ENCODE measurements at regions not wholly inside any gene's neighbourhood (a gene's known extent, or its start where the extent isn't known, plus 50 kb on each side); places are given as distances from the start of the nearest gene placed in this dataset.

DNA sequence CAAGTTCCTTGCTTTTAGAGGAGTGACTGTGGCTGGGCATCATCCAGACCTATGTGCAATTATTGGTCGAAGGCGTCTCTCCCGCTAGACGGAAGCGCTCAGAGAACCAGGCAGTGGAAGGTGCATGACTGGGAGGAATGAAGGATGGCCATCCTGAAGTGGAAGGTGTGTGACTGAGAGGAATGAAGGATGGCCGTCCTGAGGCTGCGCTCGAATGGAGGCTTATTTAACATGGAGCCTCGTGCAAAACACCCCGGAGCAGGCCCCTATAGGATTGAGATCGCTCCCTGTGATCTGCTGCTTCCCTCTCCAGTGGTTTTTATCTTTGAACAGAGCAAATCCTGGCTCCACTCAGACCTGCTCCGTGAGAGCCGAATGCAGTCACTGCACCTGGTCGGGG lies 140.2 kb upstream of the ID2 start:
- Histone ChIP-seq H3K4me1 (ENCODE audit: control insufficient read depth in 1 of 2, insufficient read depth in 2 of 2, low read length in 2 of 2) (peaks cover 55 to 60% of the 10 kb centered on the region in 2 experiments), H3K27ac (ENCODE audit: low read depth, low read length) (peak overlapping the region; percentile 3), H3K27me3 (ENCODE audit: insufficient read depth, low read length) (no peaks in the 10 kb centered on the region), H3K18ac (ENCODE audit: low read length) (no peak overlapping the region), H3K4me2 (ENCODE audit: low read length) (no peak overlapping the region), H2BK12ac (ENCODE audit: low read length) (peak overlapping the region; percentile 1), H3K9ac (ENCODE audit: low read length) (no peak overlapping the region), H3K4me3 (ENCODE audit: low read depth, low read length) (no peak overlapping the region), H3K79me2 (ENCODE audit: control insufficient read depth, insufficient read depth, low read length, poor library complexity) (peaks cover 11% of the 10 kb centered on the region), H4K12ac (ENCODE audit: low read depth, low read length) (no peak overlapping the region), H3K79me1 (ENCODE audit: low read length) (peaks cover 64% of the 10 kb centered on the region), H4K91ac (ENCODE audit: low read depth, low read length) (peak overlapping the region; percentile 41), H2BK120ac (ENCODE audit: insufficient read depth, low read length, poor library complexity) (peak overlapping the region; percentile 4), H3K36me3 (ENCODE audit: control insufficient read depth in 1 of 2, insufficient read depth in 2 of 2, low read length in 2 of 2) (no peaks in the 10 kb centered on the region), H3K9me3 (ENCODE audit: insufficient read depth, low read depth, low read length) (no peaks in the 10 kb centered on the region), H3K14ac (ENCODE audit: low read length) (peak overlapping the region; percentile 11), H2BK5ac (ENCODE audit: low read depth, low read length, poor library complexity) (no peak overlapping the region), H2AFZ (ENCODE audit: insufficient read depth, low read length, poor library complexity) (no peak overlapping the region), H2AK5ac (ENCODE audit: low read length) (no peak overlapping the region), H3K4ac (ENCODE audit: low read depth, low read length) (no peak overlapping the region), H4K8ac (ENCODE audit: low read depth, low read length) (no peak overlapping the region), H3K23ac (ENCODE audit: low read length) (no peak overlapping the region)
- WGBS (ENCODE audit: extremely low coverage, insufficient coverage, insufficient read length) = no CpG with 5 or more reads among the region's 14 CpGs
- no peak for DNase-seq

DNA sequence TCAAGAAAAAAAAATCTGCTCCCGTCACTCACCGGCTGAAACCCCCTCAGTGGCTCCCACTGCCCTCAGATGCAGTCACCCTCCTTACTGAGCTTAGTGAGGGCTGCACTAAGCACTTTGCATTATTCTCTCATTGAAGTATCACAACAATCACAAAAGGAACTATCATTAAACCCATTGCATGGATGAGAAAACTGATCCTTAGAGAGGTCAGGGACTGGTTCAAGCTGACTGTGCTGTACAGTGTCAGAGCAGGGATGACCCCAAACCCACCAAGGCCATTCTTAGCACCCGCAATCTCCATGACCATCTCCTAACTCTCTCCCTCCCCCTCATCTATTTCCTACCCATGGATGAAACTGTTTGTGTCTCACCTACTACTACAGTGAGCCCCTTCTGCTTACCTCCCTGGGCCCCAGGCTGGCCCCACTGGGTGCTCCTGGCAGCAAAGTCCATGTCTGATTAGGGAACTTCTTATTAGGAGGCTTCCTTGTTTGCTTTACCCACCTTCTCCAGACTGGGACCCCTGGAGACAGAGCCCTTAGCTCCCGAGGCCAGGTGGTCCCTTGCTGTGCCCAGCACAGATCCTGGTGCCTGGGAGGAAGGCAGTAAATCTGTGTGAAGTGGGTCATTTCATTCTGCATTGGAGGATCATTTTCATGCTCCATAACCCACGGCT lies 139.3 kb upstream of the ID2 start:
- peaks cover 62% of the 10 kb centered on the region for H3K79me1 ChIP-seq (ENCODE audit: low read length)
- H3K4me3 ChIP-seq (ENCODE audit: low read depth, low read length) = no peak overlapping the region
- H2AK5ac ChIP-seq (ENCODE audit: low read length) = peak overlapping the region; percentile 61
- H2BK120ac ChIP-seq (ENCODE audit: insufficient read depth, low read length, poor library complexity) = peak overlapping the region; percentile 57
- H3K79me2 ChIP-seq (ENCODE audit: control insufficient read depth, insufficient read depth, low read length, poor library complexity) = peaks cover 9% of the 10 kb centered on the region
- H3K27me3 ChIP-seq (ENCODE audit: insufficient read depth, low read length) = no peaks in the 10 kb centered on the region
- peak overlapping the region; percentile 5 for H3K4ac ChIP-seq (ENCODE audit: low read depth, low read length)
- no peak overlapping the region for H3K9ac ChIP-seq (ENCODE audit: low read length)
- H4K8ac ChIP-seq (ENCODE audit: low read depth, low read length) = no peak overlapping the region
- no peak overlapping the region for H3K4me2 ChIP-seq (ENCODE audit: low read length)
- peak overlapping the region; percentile 78 for H4K91ac ChIP-seq (ENCODE audit: low read depth, low read length)
- H3K9me3 ChIP-seq (ENCODE audit: insufficient read depth, low read depth, low read length) = peaks cover 2% of the 10 kb centered on the region
- no peaks in the 10 kb centered on the region for H3K36me3 ChIP-seq (ENCODE audit: control insufficient read depth in 1 of 2, insufficient read depth in 2 of 2, low read length in 2 of 2)
- H3K4me1 ChIP-seq (ENCODE audit: control insufficient read depth in 1 of 2, insufficient read depth in 2 of 2, low read length in 2 of 2) = peaks cover 49 to 58% of the 10 kb centered on the region in 2 experiments
- H2BK12ac ChIP-seq (ENCODE audit: low read length) = peak overlapping the region; percentile 78
- peak overlapping the region; percentile 16 for H3K18ac ChIP-seq (ENCODE audit: low read length)
- H3K27ac ChIP-seq (ENCODE audit: low read depth, low read length) = no peak overlapping the region
- H2AFZ ChIP-seq (ENCODE audit: insufficient read depth, low read length, poor library complexity) = no peak overlapping the region
- H2BK5ac ChIP-seq (ENCODE audit: low read depth, low read length, poor library complexity) = peak overlapping the region; percentile 1
- DNase-seq = no peak
- WGBS (ENCODE audit: extremely low coverage, insufficient coverage, insufficient read length) = no CpG with 5 or more reads among the region's 5 CpGs
- no peak overlapping the region for H4K12ac ChIP-seq (ENCODE audit: low read depth, low read length)
- no peak overlapping the region for H3K23ac ChIP-seq (ENCODE audit: low read length)
- H3K14ac ChIP-seq (ENCODE audit: low read length) = peak overlapping the region; percentile 57

DNA sequence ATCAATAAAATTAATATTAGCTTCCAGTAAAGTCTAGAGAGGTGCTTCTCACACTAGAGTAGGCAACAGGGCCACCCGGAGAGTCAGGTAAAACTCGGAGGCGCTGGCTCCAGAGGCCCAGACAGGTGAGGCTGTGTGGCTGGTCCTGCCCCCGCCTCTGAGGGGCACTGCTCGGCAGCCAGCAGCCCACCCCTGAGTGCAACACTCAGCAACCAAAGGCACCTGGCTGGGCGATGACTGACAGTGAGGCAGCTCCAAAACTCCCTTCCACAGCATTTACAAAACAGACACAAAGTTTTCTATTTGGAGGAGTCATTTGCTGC lies 138.8 kb upstream of the ID2 start:
- WGBS (ENCODE audit: extremely low coverage, insufficient coverage, insufficient read length) = no CpG with 5 or more reads among the region's 6 CpGs
- Histone ChIP-seq H2AK5ac (ENCODE audit: low read length) (no peak overlapping the region), H3K4me2 (ENCODE audit: low read length) (no peak overlapping the region)

DNA sequence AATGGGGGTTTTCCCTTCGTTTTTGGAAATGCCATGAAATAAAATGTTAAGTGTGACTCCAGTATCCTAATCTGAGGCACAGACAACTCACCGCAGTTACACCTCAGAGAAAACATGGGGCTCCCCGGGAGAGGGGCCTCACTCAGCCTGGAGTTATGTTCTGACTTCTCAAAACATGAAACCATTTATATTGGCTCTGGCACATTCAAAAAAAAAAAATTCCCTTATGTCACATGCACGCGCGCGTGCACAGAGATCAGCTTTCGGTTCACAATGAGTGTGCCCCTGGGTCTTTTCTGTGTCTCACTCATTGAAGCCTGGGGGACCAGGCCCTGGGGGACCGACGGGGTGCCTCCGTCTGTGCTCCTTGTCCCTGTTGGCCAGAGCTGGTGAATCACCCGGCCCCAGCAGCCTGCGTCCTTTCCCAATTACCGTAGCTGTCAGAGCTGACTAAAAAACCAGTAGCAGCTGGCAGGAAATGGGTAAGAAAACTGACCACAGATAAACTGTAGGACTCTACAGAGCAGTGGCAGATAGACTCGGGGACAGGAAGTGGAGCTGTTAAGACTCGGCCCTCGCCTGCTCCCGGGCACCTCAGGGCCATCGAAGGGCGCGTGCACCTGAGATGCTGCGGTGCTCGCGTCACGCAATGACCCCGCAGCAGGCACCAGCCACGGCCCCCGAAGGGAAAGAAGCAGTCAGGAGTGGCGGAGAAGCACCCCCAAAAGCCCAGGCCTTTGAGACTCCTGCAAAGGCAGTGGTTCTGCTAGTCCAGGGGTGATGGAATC lies 138.3 kb upstream of the ID2 start:
- WGBS (ENCODE audit: extremely low coverage, insufficient coverage, insufficient read length) = no CpG with 5 or more reads among the region's 29 CpGs
- H3K79me2 ChIP-seq (ENCODE audit: control insufficient read depth, insufficient read depth, low read length, poor library complexity) = peaks cover 9% of the 10 kb centered on the region
- no peak overlapping the region for H3K4me3 ChIP-seq (ENCODE audit: low read depth, low read length)
- H3K9ac ChIP-seq (ENCODE audit: low read length) = no peak overlapping the region
- peak overlapping the region; percentile 66 for H2AK5ac ChIP-seq (ENCODE audit: low read length)
- no peak overlapping the region for H3K27ac ChIP-seq (ENCODE audit: low read depth, low read length)
- no peaks in the 10 kb centered on the region for H3K27me3 ChIP-seq (ENCODE audit: insufficient read depth, low read length)
- peaks cover 2% of the 10 kb centered on the region for H3K9me3 ChIP-seq (ENCODE audit: insufficient read depth, low read depth, low read length)
- DNase-seq = peak; percentile 45 to 51
- H4K8ac ChIP-seq (ENCODE audit: low read depth, low read length) = peak overlapping the region; percentile 3
- H3K4me2 ChIP-seq (ENCODE audit: low read length) = no peak overlapping the region
- peak overlapping the region; percentile 23 for H2BK120ac ChIP-seq (ENCODE audit: insufficient read depth, low read length, poor library complexity)
- H2BK12ac ChIP-seq (ENCODE audit: low read length) = peak overlapping the region; percentile 19
- H3K4ac ChIP-seq (ENCODE audit: low read depth, low read length) = no peak overlapping the region
- H3K18ac ChIP-seq (ENCODE audit: low read length) = peak overlapping the region; percentile 35
- peak overlapping the region; percentile 13 for H2BK5ac ChIP-seq (ENCODE audit: low read depth, low read length, poor library complexity)
- H3K79me1 ChIP-seq (ENCODE audit: low read length) = peaks cover 62% of the 10 kb centered on the region
- peaks cover 54 to 64% of the 10 kb centered on the region in 2 experiments for H3K4me1 ChIP-seq (ENCODE audit: control insufficient read depth in 1 of 2, insufficient read depth in 2 of 2, low read length in 2 of 2)
- H4K12ac ChIP-seq (ENCODE audit: low read depth, low read length) = no peak overlapping the region
- no peak overlapping the region for H3K23ac ChIP-seq (ENCODE audit: low read length)
- H3K36me3 ChIP-seq (ENCODE audit: control insufficient read depth in 1 of 2, insufficient read depth in 2 of 2, low read length in 2 of 2) = no peaks in the 10 kb centered on the region
- H4K91ac ChIP-seq (ENCODE audit: low read depth, low read length) = peak overlapping the region; percentile 78
- H2AFZ ChIP-seq (ENCODE audit: insufficient read depth, low read length, poor library complexity) = no peak overlapping the region
- peak overlapping the region; percentile 16 for H3K14ac ChIP-seq (ENCODE audit: low read length)

More for the DNA sequence above, 138.8 kb upstream of the ID2 start:
- Histone ChIP-seq H3K27ac (ENCODE audit: low read depth, low read length) (no peak overlapping the region), H3K79me1 (ENCODE audit: low read length) (peaks cover 63% of the 10 kb centered on the region), H2BK120ac (ENCODE audit: insufficient read depth, low read length, poor library complexity) (peak overlapping the region; percentile 57), H3K9me3 (ENCODE audit: insufficient read depth, low read depth, low read length) (peaks cover 2% of the 10 kb centered on the region), H3K18ac (ENCODE audit: low read length) (no peak overlapping the region), H3K79me2 (ENCODE audit: control insufficient read depth, insufficient read depth, low read length, poor library complexity) (peaks cover 9% of the 10 kb centered on the region), H2AFZ (ENCODE audit: insufficient read depth, low read length, poor library complexity) (no peak overlapping the region), H3K4me1 (ENCODE audit: control insufficient read depth in 1 of 2, insufficient read depth in 2 of 2, low read length in 2 of 2) (peaks cover 50 to 60% of the 10 kb centered on the region in 2 experiments), H3K36me3 (ENCODE audit: control insufficient read depth in 1 of 2, insufficient read depth in 2 of 2, low read length in 2 of 2) (no peaks in the 10 kb centered on the region), H2BK12ac (ENCODE audit: low read length) (peak overlapping the region; percentile 78), H3K23ac (ENCODE audit: low read length) (no peak overlapping the region), H3K9ac (ENCODE audit: low read length) (no peak overlapping the region), H4K91ac (ENCODE audit: low read depth, low read length) (peak overlapping the region; percentile 78), H3K4ac (ENCODE audit: low read depth, low read length) (peak overlapping the region; percentile 28), H4K12ac (ENCODE audit: low read depth, low read length) (no peak overlapping the region), H2BK5ac (ENCODE audit: low read depth, low read length, poor library complexity) (no peak overlapping the region), H3K27me3 (ENCODE audit: insufficient read depth, low read length) (no peaks in the 10 kb centered on the region), H3K14ac (ENCODE audit: low read length) (peak overlapping the region; percentile 23), H3K4me3 (ENCODE audit: low read depth, low read length) (no peak overlapping the region), H4K8ac (ENCODE audit: low read depth, low read length) (peak overlapping the region; percentile 17)
- no peak for DNase-seq

Measured in trophoblast cell (in vitro differentiated cells and primary cell).